ENCODE measurements at regions not wholly inside any gene's neighbourhood (a gene's known extent, or its start where the extent isn't known, plus 50 kb on each side); places are given as distances from the start of the nearest gene placed in this dataset.

GRCh38 chr12:92360543-92360942 lies 214.9 kb upstream of the BTG1 start:
- no peak for DNase-seq (ENCODE audit: insufficient read length, low spot score, missing footprints)
- Histone ChIP-seq H3K27me3 (ENCODE audit: insufficient read depth, low read length) (no peaks in the 10 kb centered on the region), H4K20me1 (ENCODE audit: insufficient read depth, low read length) (no peaks in the 10 kb centered on the region), H3K36me3 (ENCODE audit: insufficient read depth, low read length) (no peaks in the 10 kb centered on the region), H3K9me3 (ENCODE audit: low read depth, low read length) (no peaks in the 10 kb centered on the region), H3K4me3 (ENCODE audit: insufficient read depth, low read length) (no peak overlapping the region), H2AFZ (ENCODE audit: low read length) (no peak overlapping the region), H3K4me1 (ENCODE audit: insufficient read depth, low read length) (peaks cover 10% of the 10 kb centered on the region), H3K4me2 (ENCODE audit: insufficient read depth, low read length) (no peak overlapping the region), H3K79me2 (ENCODE audit: insufficient read depth, low read length) (no peaks in the 10 kb centered on the region), H3K27ac (ENCODE audit: low read depth, low read length) (no peak overlapping the region)
- no peak for TF ChIP-seq CTCF (IDR thresholded peaks at IDR 0.05; ENCODE audit: extremely low read depth, low read depth, low read length)

- Histone ChIP-seq H3K9me3 (ENCODE audit: low read depth, low read length) (no peaks in the 10 kb centered on the region), H3K27me3 (ENCODE audit: insufficient read depth, low read length) (no peaks in the 10 kb centered on the region), H2AFZ (ENCODE audit: low read length) (no peak overlapping the region), H3K4me2 (ENCODE audit: insufficient read depth, low read length) (no peak overlapping the region), H3K36me3 (ENCODE audit: insufficient read depth, low read length) (no peaks in the 10 kb centered on the region), H3K4me3 (ENCODE audit: insufficient read depth, low read length) (no peak overlapping the region), H3K79me2 (ENCODE audit: insufficient read depth, low read length) (no peaks in the 10 kb centered on the region), H3K27ac (ENCODE audit: low read depth, low read length) (no peak overlapping the region), H3K4me1 (ENCODE audit: insufficient read depth, low read length) (peaks cover 10% of the 10 kb centered on the region), H4K20me1 (ENCODE audit: insufficient read depth, low read length) (no peaks in the 10 kb centered on the region)
- DNase-seq (ENCODE audit: insufficient read length, low spot score, missing footprints): no peak
- TF ChIP-seq CTCF (IDR thresholded peaks at IDR 0.05; ENCODE audit: extremely low read depth, low read depth, low read length): no peak
Measured at GRCh38 chr12:92359581-92360209, 214.0 kb upstream of the BTG1 start.

- Histone ChIP-seq H3K79me2 (ENCODE audit: insufficient read depth, low read length) (no peaks in the 10 kb centered on the region), H3K27me3 (ENCODE audit: insufficient read depth, low read length) (no peaks in the 10 kb centered on the region), H4K20me1 (ENCODE audit: insufficient read depth, low read length) (no peaks in the 10 kb centered on the region), H3K4me2 (ENCODE audit: insufficient read depth, low read length) (no peak overlapping the region), H3K4me3 (ENCODE audit: insufficient read depth, low read length) (no peak overlapping the region), H3K27ac (ENCODE audit: low read depth, low read length) (no peak overlapping the region), H2AFZ (ENCODE audit: low read length) (no peak overlapping the region), H3K9me3 (ENCODE audit: low read depth, low read length) (no peaks in the 10 kb centered on the region), H3K4me1 (ENCODE audit: insufficient read depth, low read length) (peaks cover 2% of the 10 kb centered on the region), H3K36me3 (ENCODE audit: insufficient read depth, low read length) (no peaks in the 10 kb centered on the region)
- no peak for DNase-seq (ENCODE audit: insufficient read length, low spot score, missing footprints)
- no peak for TF ChIP-seq CTCF (IDR thresholded peaks at IDR 0.05; ENCODE audit: extremely low read depth, low read depth, low read length)
Measured at GRCh38 chr12:92357584-92358261, 212.1 kb upstream of the BTG1 start.

- no peak for TF ChIP-seq CTCF (IDR thresholded peaks at IDR 0.05; ENCODE audit: extremely low read depth, low read depth, low read length)
- H3K36me3 ChIP-seq (ENCODE audit: insufficient read depth, low read length): no peaks in the 10 kb centered on the region
- H3K27me3 ChIP-seq (ENCODE audit: insufficient read depth, low read length): no peaks in the 10 kb centered on the region
- no peak overlapping the region for H3K4me3 ChIP-seq (ENCODE audit: insufficient read depth, low read length)
- H2AFZ ChIP-seq (ENCODE audit: low read length): no peak overlapping the region
- H3K9me3 ChIP-seq (ENCODE audit: low read depth, low read length): no peaks in the 10 kb centered on the region
- H3K4me2 ChIP-seq (ENCODE audit: insufficient read depth, low read length): no peak overlapping the region
- no peaks in the 10 kb centered on the region for H4K20me1 ChIP-seq (ENCODE audit: insufficient read depth, low read length)
- DNase-seq (ENCODE audit: insufficient read length, low spot score, missing footprints): no peak
- H3K4me1 ChIP-seq (ENCODE audit: insufficient read depth, low read length): peaks cover 2% of the 10 kb centered on the region
- no peak overlapping the region for H3K27ac ChIP-seq (ENCODE audit: low read depth, low read length)
- no peaks in the 10 kb centered on the region for H3K79me2 ChIP-seq (ENCODE audit: insufficient read depth, low read length)
Measured at GRCh38 chr12:92356425-92356824, 210.8 kb upstream of the BTG1 start.

Data from osteoblast (primary cell).